ENCODE measurements at regions not wholly inside any gene's neighbourhood (a gene's known extent, or its start where the extent isn't known, plus 50 kb on each side); places are given as distances from the start of the nearest gene placed in this dataset.

GRCh38 chr11:25981998-25982397 is 349.9 kb upstream of the ANO3 start:
- no peak for TF ChIP-seq JUNB (IDR thresholded peaks at IDR 0.05)
- TF ChIP-seq, protein P1, sequence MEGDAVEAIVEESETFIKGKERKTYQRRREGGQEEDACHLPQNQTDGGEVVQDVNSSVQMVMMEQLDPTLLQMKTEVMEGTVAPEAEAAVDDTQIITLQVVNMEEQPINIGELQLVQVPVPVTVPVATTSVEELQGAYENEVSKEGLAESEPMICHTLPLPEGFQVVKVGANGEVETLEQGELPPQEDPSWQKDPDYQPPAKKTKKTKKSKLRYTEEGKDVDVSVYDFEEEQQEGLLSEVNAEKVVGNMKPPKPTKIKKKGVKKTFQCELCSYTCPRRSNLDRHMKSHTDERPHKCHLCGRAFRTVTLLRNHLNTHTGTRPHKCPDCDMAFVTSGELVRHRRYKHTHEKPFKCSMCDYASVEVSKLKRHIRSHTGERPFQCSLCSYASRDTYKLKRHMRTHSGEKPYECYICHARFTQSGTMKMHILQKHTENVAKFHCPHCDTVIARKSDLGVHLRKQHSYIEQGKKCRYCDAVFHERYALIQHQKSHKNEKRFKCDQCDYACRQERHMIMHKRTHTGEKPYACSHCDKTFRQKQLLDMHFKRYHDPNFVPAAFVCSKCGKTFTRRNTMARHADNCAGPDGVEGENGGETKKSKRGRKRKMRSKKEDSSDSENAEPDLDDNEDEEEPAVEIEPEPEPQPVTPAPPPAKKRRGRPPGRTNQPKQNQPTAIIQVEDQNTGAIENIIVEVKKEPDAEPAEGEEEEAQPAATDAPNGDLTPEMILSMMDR (IDR thresholded peaks at IDR 0.05) = peak; percentile 69
- TF ChIP-seq, protein P2, sequence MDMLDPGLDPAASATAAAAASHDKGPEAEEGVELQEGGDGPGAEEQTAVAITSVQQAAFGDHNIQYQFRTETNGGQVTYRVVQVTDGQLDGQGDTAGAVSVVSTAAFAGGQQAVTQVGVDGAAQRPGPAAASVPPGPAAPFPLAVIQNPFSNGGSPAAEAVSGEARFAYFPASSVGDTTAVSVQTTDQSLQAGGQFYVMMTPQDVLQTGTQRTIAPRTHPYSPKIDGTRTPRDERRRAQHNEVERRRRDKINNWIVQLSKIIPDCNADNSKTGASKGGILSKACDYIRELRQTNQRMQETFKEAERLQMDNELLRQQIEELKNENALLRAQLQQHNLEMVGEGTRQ (IDR thresholded peaks at IDR 0.05) = no peak
- TF ChIP-seq MAZ (IDR thresholded peaks at IDR 0.05; ENCODE audit: borderline replicate concordance, low read depth, low read length) = no peak
- TF ChIP-seq, protein P3, sequence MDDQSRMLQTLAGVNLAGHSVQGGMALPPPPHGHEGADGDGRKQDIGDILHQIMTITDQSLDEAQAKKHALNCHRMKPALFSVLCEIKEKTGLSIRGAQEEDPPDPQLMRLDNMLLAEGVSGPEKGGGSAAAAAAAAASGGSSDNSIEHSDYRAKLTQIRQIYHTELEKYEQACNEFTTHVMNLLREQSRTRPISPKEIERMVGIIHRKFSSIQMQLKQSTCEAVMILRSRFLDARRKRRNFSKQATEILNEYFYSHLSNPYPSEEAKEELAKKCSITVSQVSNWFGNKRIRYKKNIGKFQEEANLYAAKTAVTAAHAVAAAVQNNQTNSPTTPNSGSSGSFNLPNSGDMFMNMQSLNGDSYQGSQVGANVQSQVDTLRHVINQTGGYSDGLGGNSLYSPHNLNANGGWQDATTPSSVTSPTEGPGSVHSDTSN (IDR thresholded peaks at IDR 0.05) = no peak
- TF ChIP-seq CEBPB (IDR thresholded peaks at IDR 0.05) = no peak
- TF ChIP-seq MYC (IDR thresholded peaks at IDR 0.05; ENCODE audit: borderline replicate concordance, low read length) = no peak
- TF ChIP-seq, protein P4, sequence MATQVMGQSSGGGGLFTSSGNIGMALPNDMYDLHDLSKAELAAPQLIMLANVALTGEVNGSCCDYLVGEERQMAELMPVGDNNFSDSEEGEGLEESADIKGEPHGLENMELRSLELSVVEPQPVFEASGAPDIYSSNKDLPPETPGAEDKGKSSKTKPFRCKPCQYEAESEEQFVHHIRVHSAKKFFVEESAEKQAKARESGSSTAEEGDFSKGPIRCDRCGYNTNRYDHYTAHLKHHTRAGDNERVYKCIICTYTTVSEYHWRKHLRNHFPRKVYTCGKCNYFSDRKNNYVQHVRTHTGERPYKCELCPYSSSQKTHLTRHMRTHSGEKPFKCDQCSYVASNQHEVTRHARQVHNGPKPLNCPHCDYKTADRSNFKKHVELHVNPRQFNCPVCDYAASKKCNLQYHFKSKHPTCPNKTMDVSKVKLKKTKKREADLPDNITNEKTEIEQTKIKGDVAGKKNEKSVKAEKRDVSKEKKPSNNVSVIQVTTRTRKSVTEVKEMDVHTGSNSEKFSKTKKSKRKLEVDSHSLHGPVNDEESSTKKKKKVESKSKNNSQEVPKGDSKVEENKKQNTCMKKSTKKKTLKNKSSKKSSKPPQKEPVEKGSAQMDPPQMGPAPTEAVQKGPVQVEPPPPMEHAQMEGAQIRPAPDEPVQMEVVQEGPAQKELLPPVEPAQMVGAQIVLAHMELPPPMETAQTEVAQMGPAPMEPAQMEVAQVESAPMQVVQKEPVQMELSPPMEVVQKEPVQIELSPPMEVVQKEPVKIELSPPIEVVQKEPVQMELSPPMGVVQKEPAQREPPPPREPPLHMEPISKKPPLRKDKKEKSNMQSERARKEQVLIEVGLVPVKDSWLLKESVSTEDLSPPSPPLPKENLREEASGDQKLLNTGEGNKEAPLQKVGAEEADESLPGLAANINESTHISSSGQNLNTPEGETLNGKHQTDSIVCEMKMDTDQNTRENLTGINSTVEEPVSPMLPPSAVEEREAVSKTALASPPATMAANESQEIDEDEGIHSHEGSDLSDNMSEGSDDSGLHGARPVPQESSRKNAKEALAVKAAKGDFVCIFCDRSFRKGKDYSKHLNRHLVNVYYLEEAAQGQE (IDR thresholded peaks at IDR 0.05) = no peak
- TF ChIP-seq, protein P5, sequence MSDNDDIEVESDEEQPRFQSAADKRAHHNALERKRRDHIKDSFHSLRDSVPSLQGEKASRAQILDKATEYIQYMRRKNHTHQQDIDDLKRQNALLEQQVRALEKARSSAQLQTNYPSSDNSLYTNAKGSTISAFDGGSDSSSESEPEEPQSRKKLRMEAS (IDR thresholded peaks at IDR 0.05) = no peak
- no peak for TF ChIP-seq HOXB5 (CRISPR knock-in tag; IDR thresholded peaks at IDR 0.05)
- TF ChIP-seq CHD2 (IDR thresholded peaks at IDR 0.05; ENCODE audit: low read length, partially characterized antibody) = no peak
- TF ChIP-seq PHF8 (IDR thresholded peaks at IDR 0.05; ENCODE audit: borderline replicate concordance, low read depth) = no peak
- TF ChIP-seq POLR2A (IDR thresholded peaks at IDR 0.05; ENCODE audit: low read length) = no peak

Data from A549 (cell line).